HUDEP-2 (cell line): ENCODE measurements at regions not wholly inside any gene's neighbourhood (a gene's known extent, or its start where the extent isn't known, plus 50 kb on each side); places are given as distances from the start of the nearest gene placed in this dataset.
"Not testable (repeated sequence)": the region's sequence is repeated elsewhere in the genome, so short reads cannot be mapped to it uniquely, and the experiment has no call there.

Experiments used
- DNase-seq, 76 experiments: peaks; one replicate each; lab custom pipeline; 2025; ENCODE audit not compliant: unreplicated experiment in 76 of 76; lab: John Stamatoyannopoulos, UW

DNA sequence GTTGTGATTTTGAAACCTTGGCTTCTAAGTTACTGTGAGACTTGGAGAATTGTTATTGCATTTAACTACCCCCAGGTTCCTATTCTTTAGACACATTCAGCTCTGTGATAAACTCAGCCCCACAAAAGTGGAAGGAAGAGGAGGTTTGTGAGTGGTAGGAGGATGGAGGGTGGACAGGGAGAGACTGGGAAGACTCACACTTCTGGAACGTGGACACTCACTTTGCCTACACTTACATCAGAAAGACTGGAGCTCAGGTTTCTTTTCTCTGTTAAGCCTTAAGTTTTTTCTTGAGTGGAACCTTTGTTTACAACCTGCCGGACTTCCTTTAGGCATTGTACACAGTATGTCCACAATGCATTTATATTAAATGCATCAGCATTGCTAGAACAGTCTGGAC is 99.0 kb downstream of the AREG start:
- DNase-seq: no peak

DNA sequence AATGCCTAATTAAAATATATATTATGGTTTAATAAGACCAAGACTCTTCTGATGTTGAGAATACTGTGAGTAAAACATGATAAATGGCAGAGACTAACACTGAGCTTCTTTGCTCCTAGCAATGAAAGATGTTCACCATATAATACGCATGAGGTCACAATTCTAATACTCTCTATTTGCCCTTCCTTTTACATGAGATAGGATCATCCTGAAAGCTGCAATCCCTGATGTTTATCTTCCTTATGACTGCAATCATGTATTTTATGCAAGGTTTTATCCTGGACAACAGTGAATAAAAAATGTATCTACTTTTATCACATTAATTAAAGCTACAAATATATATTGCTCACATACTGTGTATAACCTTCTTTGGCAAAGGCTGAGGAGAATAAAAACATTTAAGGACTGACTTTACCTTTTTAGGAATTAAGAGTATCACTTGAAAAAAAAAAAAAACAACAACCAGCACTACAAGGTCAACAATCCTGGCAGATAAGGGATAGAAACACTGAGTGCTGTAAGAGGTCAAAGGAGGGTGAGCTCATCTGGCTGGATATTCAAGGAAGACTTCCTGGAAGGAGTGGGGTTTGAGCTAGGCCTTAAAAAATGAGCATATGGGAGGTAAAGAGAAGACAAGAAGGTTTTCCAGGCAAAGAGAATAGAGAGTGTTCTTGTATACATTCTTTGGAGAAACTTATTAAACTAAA is 99.9 kb downstream of the AREG start:
- no peak for DNase-seq

DNA sequence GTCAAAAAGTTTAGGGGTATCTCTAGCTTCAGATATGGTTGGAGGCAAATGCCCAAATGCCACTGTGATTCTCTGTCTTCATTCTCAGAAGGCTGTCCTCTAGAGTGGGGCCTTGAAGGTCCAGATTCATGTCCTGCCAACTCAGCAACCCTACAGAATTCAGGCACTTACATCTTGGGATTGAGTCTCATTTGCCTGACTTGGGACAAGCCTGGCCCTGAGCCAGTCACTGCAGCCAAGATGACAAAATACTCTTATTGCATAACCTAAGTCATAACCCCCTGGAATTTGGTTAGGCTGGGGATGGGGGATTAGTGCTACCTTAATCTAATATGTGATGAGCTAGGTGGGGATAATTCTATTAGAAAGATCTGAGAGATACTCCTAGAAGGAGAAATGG is 100.5 kb downstream of the AREG start:
- no peak for DNase-seq

DNA sequence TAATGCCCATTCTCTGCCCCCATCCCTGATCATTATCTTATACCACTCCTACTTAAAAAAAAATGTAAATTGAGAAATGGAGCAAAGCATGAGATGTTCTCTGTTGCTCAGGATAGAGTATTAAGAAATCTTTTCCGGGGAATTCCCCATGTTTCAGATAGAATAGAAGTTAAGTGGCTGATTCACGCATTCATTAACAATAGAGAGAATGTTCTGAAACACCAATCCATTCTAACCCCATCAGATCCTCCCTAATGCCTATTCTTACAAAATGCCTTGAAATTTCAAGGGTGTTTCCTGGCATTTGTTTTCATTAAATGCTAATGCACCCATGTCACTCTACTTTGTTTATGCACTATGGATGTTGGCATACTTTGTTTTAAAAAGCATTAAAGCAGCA is 101.1 kb downstream of the AREG start:
- DNase-seq: no peak

DNA sequence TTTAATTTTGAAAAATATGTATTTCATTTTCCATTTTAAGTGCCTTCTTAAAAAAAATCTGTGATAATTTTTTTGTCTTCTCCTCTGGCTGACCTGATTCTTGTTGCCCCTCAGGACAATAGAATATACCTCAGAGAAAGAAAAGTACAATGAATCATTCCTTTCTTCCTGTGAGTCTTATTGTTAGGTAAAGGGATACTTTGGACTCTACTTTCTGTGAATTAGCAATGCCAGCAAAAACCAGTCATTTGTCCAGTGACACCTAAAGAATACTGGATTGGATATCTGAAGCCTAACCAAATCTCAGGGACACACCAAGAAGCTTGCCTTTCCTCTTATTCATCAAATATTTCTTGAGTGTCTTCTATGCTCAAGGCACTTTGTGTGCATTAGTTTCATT is 102.1 kb downstream of the AREG start:
- no peak for DNase-seq

DNA sequence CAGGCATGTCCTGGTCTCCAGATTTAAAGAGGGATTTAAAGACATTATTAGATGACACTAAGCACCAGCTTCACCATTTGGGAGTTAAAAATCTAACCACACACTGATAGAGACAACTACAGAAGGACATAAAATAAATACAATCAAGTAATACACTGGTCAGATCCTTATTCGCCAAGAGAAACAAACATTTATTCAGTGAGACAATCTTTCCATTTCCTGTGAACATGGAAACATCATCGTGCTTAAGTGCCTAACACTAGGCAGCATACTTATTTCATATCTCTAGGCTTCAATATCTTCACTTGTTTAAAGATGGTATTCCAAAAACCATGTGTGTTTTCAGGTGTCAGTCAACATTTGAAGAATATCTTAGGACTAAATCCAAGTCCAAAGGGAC is 103.6 kb downstream of the AREG start:
- DNase-seq: no peak

DNA sequence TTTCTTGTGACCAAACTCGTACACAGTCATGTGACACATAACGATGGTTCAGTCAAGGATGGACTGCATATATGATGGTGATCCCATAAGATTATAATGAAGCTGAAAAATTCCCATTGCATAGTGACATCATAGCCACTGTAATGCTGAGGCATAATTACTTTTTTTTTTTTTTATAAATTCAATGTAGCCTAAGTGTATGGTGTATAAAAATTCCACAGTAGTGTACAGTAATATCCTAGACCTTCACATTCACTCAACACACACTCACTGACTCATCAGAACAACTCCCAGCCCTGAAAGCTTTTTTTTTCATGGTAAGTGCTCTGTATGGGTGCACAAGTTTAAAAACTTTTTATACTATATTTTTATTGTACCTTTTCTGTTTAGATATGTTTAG is 105.0 kb downstream of the AREG start:
- DNase-seq: no peak

DNA sequence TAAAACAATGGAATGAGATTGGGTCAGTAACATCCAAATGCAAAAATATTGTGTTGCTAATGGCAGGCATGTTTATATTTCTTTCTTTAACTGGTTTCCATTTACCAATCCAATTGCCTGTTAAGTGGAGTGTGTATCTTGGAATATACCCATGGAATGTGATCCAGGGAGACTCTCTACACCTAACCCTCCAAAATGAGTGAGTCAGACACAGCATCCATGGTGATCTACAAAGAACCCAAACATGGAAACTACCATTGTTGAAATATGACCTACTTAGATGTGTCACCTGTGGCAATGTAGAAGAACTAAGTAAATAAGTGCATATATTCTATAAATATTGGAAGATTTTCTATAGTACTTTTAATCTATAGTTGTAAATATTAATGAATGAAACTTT is 110.3 kb downstream of the AREG start:
- no peak for DNase-seq

DNA sequence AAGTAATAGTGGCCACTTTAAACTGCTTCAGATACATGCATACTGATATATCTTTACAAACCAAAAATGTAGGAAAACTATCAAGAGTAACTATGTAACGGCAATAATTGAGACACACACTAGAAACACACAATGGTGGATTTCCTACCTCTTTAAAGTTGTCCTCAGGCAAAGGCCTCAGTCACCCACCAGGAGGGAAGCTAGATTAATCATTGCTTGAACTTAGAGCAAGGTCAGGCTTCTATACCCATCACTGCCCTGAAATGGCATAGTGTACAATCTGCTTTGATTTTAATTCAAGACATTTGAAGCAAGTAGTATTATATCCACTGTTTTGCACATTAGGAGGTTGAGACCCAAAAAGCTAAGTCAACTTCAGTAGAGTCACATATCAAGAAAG is 110.9 kb downstream of the AREG start:
- no peak for DNase-seq

DNA sequence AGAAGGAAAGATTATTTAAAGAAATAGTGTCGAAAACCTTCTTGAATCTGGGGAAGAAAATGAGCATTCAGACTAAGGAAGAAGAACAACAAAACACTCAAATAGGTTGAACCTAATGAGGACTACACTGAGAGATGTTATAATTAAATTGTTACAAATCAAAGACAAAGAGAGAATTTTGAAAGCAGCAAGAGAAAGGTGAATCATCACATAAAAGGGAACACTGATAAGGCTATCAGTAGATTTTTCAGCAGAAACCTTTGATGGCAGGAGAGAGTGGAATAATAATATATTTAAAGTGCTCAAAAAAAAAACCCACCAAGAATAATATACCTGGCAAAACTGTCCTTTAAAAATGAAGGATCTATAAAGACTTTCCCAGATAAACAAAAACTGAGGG is 114.9 kb downstream of the AREG start:
- DNase-seq: no peak

DNA sequence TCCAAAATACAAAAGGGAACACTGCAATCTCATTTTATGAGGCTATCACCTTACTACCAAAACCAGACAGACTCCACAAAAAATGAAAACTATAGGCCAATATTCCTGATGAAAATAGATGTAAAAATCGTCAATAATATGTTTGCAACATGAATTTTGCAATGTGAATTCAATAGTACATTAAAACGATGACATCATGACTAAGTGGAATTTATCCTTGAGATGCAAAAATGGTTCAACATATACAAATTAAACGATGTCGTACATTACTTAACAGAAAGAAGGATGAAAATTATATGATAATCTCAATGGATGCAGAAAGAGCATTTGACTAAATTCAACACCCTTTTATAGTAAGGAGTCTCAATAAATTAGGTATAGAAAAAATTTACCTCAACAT is 123.0 kb downstream of the AREG start:
- DNase-seq: no peak

DNA sequence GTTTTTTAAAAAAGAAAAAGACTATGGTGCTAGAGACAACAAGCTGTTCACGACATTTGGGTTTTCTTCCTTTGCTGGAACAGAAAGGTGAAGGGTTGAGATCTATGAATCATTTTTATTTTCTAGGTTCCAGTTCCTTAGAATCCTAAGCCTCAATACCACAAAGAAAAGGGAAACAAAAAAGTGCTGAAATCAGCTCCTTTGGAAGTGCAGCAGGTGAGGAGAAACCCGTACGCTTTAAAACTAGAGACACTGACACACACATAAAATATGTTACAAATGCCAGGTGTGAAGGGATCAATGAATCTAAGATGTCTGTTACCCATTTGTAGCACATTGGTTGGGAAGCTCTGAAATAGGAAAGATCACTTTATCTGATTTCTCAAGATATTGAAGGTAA is 125.2 kb downstream of the AREG start:
- DNase-seq: no peak

DNA sequence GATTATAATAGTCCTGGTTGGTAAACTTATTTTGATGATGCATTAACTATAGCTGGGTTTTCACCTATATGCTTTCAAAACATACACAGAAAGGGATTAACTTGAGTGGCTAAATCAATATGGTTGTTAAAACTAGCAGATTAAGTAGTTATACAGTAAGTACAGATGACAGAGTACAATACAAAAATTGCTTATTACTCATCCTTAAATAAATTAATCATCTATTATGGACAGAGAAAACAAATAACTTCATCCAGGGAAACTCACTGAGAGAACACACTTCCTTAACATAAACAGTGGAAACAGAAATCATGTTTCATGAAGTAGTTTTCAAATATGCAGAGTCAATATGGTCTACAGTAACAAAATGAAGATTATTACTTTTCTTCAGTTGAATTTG is 133.4 kb downstream of the AREG start:
- no peak for DNase-seq

DNA sequence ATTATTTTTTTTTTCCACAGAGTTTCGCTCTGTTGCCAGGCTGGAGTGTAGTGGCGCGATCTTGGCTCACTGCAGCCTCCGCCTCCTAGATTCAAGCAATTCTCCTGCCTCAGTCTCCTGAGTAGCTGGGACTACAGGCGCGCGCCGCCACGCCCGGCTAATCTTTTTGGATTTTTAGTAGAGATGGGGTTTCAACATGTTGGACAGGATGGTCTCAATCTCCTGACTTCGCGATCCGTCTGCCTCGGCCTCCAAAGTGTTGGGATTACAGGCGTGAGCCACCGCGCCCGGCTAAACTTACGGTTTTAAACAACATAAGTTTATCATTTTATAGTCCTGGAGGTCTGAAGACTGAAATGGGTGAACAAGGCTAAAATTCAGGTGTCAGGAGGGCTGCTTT is 133.9 kb downstream of the AREG start:
- DNase-seq: not testable (repeated sequence)

DNA sequence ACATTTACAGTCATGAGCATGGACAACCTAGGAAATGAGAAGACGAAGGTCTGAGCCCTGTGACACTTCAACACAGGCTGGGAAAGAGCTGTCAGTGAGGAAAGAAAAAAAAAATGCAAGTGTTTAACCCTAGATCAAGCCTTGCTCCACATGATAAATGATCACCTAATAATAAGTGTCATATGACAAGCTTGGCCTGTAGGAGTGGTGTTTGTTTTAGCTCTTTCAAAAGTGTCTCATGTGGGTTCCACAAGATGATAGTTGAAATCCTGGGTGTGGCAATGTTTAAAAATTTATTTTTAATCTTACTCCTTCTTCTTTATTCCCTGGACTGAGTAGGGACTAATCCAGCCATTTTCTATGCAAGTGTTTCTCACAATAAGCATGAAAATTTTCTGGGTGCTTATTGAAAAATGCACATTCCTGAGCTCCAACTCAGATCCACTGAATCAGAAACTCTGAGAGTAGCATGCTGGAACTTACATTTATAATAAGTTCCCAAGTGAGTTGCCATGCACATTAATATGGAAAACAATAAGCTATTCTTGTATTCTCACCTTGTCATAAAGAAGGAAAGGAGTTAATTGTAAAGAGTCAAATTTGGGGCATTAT is 138.3 kb downstream of the AREG start:
- no peak for DNase-seq

DNA sequence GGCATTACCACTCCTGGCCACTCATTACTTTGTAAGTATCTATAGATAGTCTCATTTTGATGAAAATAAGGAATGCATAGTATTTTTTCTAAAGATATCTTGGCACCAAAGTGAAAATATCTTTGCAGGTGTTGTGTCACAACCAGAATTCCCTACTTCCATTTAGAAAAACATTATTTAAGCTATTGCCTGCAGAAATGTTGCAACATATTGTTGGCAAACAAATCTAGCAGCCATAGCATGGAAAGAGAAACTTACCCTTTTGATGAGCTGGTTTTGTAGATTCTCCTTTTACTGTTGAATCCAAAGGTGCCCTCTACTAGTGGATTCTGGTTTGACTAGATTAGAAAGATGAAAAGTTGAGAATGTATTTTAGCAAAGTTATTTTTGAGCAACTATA is 138.8 kb downstream of the AREG start:
- DNase-seq: no peak

DNA sequence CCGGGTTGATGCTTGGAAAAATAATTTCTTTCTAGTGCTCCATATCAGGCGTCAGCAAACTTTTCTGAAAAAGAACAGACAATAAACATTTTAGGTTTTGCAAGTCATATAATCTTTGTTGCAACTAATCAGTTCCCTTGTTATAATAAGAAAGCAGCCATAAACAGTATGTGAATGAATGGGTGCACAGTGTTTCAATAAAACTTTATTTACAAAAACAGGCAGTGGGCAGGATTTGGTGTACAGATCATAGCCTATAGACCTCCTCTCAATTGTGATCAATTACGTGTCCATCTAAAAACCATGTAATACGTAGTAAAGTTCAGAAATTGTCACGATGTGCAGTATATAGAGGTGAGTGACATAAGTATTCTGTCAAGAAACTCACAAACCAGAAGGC is 143.4 kb downstream of the AREG start:
- DNase-seq: no peak

DNA sequence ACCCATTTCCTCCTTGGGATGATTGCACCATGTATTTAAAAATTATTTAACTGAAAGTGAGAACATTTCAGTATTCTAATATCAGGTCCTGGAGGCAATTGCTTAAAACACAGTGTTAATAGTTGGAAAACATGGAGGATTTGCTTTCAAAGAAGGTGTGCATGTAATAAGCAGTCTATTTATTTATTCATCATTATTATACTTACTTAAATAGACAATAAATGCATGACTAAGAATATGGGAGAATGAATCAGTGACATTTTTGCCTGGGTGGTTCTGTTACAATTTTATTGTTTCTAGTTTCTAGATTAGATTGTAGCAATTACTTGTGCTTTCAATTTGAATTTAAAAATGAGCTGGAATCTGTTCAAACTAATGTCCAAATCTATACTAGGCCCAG is 145.5 kb downstream of the AREG start:
- no peak for DNase-seq

DNA sequence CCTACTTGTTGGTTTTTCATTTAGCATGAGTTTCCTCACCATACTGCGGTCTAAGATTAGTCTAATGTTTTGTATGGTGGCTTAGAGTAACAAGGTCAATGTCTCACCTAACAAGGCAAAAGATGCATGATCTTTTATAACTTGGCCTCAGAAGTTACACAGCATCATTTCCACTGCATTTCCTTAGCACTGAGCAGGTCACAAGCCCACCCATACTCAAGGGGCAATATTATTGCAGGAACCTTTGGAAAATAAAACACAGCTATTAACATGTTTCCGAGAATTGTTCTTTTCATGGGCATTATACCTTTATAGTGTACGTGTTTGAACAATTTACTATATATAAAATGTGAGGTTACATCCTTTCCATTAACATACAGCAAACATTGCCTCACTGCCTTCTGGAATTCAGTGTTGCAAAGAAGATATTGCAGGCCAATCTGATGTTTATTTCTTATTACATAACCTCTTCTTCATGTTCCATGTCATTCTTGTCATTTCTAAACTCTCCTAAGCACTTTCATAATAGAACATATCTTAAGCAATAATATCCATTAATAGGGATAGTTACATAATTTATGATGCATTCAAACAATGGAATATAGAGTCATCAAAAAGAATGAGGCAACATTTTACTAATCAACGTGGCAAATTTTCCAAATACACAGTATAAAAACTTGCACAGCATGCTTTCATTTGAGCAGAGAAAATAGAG is 153.8 kb downstream of the AREG start:
- no peak for DNase-seq

DNA sequence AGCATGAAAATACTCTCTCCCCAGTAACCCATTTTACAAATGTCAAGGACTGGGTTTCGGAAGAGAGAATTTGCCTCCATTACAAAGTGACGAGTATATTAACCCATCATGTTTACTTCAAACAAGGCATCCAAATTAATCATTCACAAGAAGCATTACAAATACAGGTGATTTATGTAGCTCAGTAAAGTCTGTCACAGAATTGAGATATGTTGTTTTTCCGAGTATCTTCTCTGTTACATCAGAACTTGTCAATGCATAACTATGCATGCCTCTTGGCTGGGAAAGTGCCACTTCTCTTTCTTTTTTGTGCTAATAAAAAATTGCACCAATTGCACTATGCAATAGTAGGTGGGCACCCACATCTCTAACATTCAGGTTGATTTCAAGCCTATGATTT is 158.2 kb downstream of the AREG start:
- DNase-seq: no peak

DNA sequence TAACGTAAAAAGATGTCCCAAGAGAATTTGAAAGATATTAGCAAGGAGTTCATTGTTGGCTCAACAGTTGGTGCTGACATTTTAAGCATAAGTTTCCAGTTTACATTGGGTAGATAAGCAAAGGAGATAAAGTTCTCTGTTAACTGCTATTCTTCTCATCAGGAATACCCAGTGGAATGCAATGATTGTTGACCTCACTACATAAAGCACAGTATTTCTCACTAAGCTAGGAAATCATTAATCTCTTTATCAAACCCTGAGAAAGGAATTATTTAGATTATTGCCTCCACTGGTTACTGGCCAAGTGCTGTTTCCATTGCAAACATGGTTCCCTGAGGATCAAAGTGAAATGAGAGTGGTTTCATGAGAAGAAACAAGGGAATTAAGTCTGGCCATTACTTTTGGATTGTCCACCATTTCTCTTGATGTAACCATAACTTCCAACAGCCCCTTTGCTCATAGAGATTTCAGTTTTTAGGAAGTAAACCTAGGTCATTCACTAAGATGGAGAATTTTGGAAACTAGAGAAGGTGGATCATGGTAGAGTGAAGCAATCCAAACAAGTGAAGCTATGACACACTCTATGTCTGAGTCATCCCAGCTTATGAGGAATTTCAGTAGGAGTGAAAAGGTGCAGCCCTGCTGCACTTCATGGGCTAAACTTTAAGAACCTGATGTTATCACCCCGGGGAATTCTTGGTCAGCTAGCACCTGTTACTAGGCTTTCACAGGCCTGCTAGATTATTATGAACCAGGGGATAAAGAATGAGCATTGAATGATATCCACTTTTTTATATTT is 163.4 kb downstream of the AREG start:
- DNase-seq: no peak
